GM12872 (cell line): ENCODE measurements at regions not wholly inside any gene's neighbourhood (a gene's known extent, or its start where the extent isn't known, plus 50 kb on each side); places are given as distances from the start of the nearest gene placed in this dataset.

Experiments used
- CTCF ChIP-seq: IDR thresholded peaks from 3 replicates; pipeline ENCODE4 v1.5.1; 2011; ENCODE audit warnings: low read depth, mild to moderate bottlenecking, low read length, moderate library complexity; ENCODE audit not compliant: insufficient read depth

GRCh38 chrX:96425200-96425599 is 259.4 kb upstream of the DIAPH2 start:
- no peak for TF ChIP-seq CTCF

GRCh38 chrX:96430756-96431455 is 253.7 kb upstream of the DIAPH2 start:
- TF ChIP-seq CTCF, result no peak

GRCh38 chrX:96432647-96433046 is 252.0 kb upstream of the DIAPH2 start:
- no peak for TF ChIP-seq CTCF

GRCh38 chrX:96433409-96434077 is 251.1 kb upstream of the DIAPH2 start:
- no peak for TF ChIP-seq CTCF

GRCh38 chrX:96435378-96436035 is 249.1 kb upstream of the DIAPH2 start:
- no peak for TF ChIP-seq CTCF

GRCh38 chrX:96436105-96436504 is 248.5 kb upstream of the DIAPH2 start:
- no peak for TF ChIP-seq CTCF

GRCh38 chrX:96438803-96439202 is 245.8 kb upstream of the DIAPH2 start:
- no peak for TF ChIP-seq CTCF
